ENCODE measurements at regions not wholly inside any gene's neighbourhood (a gene's known extent, or its start where the extent isn't known, plus 50 kb on each side); places are given as distances from the start of the nearest gene placed in this dataset.

GRCh38 chr3:22263042-22263441, 512.0 kb upstream of the ZNF385D start:
- no peaks in the 10 kb centered on the region for H3K9me3 ChIP-seq
- H3K4me3 ChIP-seq = no peak overlapping the region
- H3K27me3 ChIP-seq = no peaks in the 10 kb centered on the region
- no peaks in the 10 kb centered on the region for H3K36me3 ChIP-seq
- no peak for TF ChIP-seq POLR2A (IDR thresholded peaks at IDR 0.05)
- TF ChIP-seq CTCF (IDR thresholded peaks at IDR 0.05) = no peak
- TF ChIP-seq POLR2AphosphoS5 (IDR thresholded peaks at IDR 0.05) = no peak
- no peak for TF ChIP-seq EP300 (IDR thresholded peaks at IDR 0.05)
- DNase-seq = no peak
- intact Hi-C loops (cut with DNase I) = no loop called here
- 86 to 91% methylated on average over 2 of the region's 2 CpGs for WGBS, 2 donors
- H3K27ac ChIP-seq = no peak overlapping the region
- no peaks in the 10 kb centered on the region for H3K4me1 ChIP-seq

- Histone ChIP-seq H3K9me3 (no peaks in the 10 kb centered on the region), H3K4me3 (no peak overlapping the region), H3K4me1 (no peaks in the 10 kb centered on the region), H3K36me3 (no peaks in the 10 kb centered on the region), H3K27me3 (no peaks in the 10 kb centered on the region), H3K27ac (no peak overlapping the region)
- intact Hi-C loops (cut with DNase I) = no loop called here
- DNase-seq = no peak
- 74 to 86% methylated on average over 5 of the region's 5 CpGs for WGBS, 2 donors
- TF ChIP-seq POLR2AphosphoS5 (IDR thresholded peaks at IDR 0.05) = no peak
- TF ChIP-seq EP300 (IDR thresholded peaks at IDR 0.05) = no peak
- TF ChIP-seq POLR2A (IDR thresholded peaks at IDR 0.05) = no peak
- TF ChIP-seq CTCF (IDR thresholded peaks at IDR 0.05) = no peak
Measured at GRCh38 chr3:22265403-22265802, 514.4 kb upstream of the ZNF385D start.

GRCh38 chr3:22269831-22270230, 518.8 kb upstream of the ZNF385D start:
- no peaks in the 10 kb centered on the region for H3K27me3 ChIP-seq
- 24 to 59% methylated on average over 2 of the region's 2 CpGs for WGBS, 2 donors
- no peak overlapping the region for H3K4me3 ChIP-seq

GRCh38 chr3:22276351-22276750, 525.3 kb upstream of the ZNF385D start:
- no peaks in the 10 kb centered on the region for H3K4me1 ChIP-seq
- intact Hi-C loops (cut with DNase I) = no loop called here
- no peaks in the 10 kb centered on the region for H3K9me3 ChIP-seq
- no peak for TF ChIP-seq POLR2A (IDR thresholded peaks at IDR 0.05)
- no peak for TF ChIP-seq POLR2AphosphoS5 (IDR thresholded peaks at IDR 0.05)
- no peak for TF ChIP-seq EP300 (IDR thresholded peaks at IDR 0.05)
- TF ChIP-seq CTCF (IDR thresholded peaks at IDR 0.05) = no peak
- H3K27me3 ChIP-seq = no peaks in the 10 kb centered on the region
- H3K36me3 ChIP-seq = no peaks in the 10 kb centered on the region
- 89 to 92% methylated on average over 2 of the region's 2 CpGs for WGBS, 2 donors
- H3K4me3 ChIP-seq = no peak overlapping the region
- no peak for DNase-seq
- no peak overlapping the region for H3K27ac ChIP-seq

More at GRCh38 chr3:22269831-22270230, 518.8 kb upstream of the ZNF385D start:
- no peak overlapping the region for H3K27ac ChIP-seq
- H3K36me3 ChIP-seq = no peaks in the 10 kb centered on the region
- TF ChIP-seq EP300 (IDR thresholded peaks at IDR 0.05) (no peak), POLR2A (IDR thresholded peaks at IDR 0.05) (no peak), CTCF (IDR thresholded peaks at IDR 0.05) (no peak), POLR2AphosphoS5 (IDR thresholded peaks at IDR 0.05) (no peak)
- no peaks in the 10 kb centered on the region for H3K9me3 ChIP-seq
- no peak for DNase-seq
- H3K4me1 ChIP-seq = no peaks in the 10 kb centered on the region
- intact Hi-C loops (cut with DNase I) = no loop called here

GRCh38 chr3:22284559-22284958, 533.5 kb upstream of the ZNF385D start:
- no peak for DNase-seq
- H3K27me3 ChIP-seq = no peaks in the 10 kb centered on the region
- WGBS, 2 donors = 78 to 80% methylated on average over 1 of the region's 1 CpG
- no peaks in the 10 kb centered on the region for H3K4me1 ChIP-seq
- H3K36me3 ChIP-seq = no peaks in the 10 kb centered on the region
- H3K27ac ChIP-seq = no peak overlapping the region
- intact Hi-C loops (cut with DNase I) = no loop called here
- no peak overlapping the region for H3K4me3 ChIP-seq
- TF ChIP-seq CTCF (IDR thresholded peaks at IDR 0.05) = no peak
- TF ChIP-seq POLR2AphosphoS5 (IDR thresholded peaks at IDR 0.05) = no peak
- no peak for TF ChIP-seq POLR2A (IDR thresholded peaks at IDR 0.05)
- no peak for TF ChIP-seq EP300 (IDR thresholded peaks at IDR 0.05)
- H3K9me3 ChIP-seq = no peaks in the 10 kb centered on the region
